ENCODE measurements at regions not wholly inside any gene's neighbourhood (a gene's known extent, or its start where the extent isn't known, plus 50 kb on each side); places are given as distances from the start of the nearest gene placed in this dataset.

- Histone ChIP-seq H3K4me1 (replicated peaks) (no peaks in the 10 kb centered on the region), H3K9me3 (no peaks in the 10 kb centered on the region), H3K27ac (no peak overlapping the region), H3K27me3 (replicated peaks; ENCODE audit: insufficient read depth) (no peaks in the 10 kb centered on the region), H3K36me3 (no peaks in the 10 kb centered on the region), H3K4me3 (no peak overlapping the region)
- peak; percentile 78 for TF ChIP-seq POLR2AphosphoS5 (IDR thresholded peaks at IDR 0.05)
- TF ChIP-seq POLR2A (IDR thresholded peaks at IDR 0.05), result no peak
- 17% methylated on average over 2 of the region's 2 CpGs for WGBS
- peak; percentile 48 for DNase-seq (ENCODE audit: low spot score)
- intact Hi-C loops (cut with DNase I), result loop anchor here (5.0 kb wide), 1 partner anchor 207 kb away; no protein-coding TSS in a partner anchor
Measured at GRCh38 chr3:30309961-30310954, 296.1 kb upstream of the TGFBR2 start.

- no peaks in the 10 kb centered on the region for H3K4me1 ChIP-seq (replicated peaks)
- DNase-seq (ENCODE audit: low spot score), result peak; percentile 38
- H3K9me3 ChIP-seq, result no peaks in the 10 kb centered on the region
- H3K27ac ChIP-seq, result no peak overlapping the region
- intact Hi-C loops (cut with DNase I), result no loop called here
- TF ChIP-seq POLR2AphosphoS5 (IDR thresholded peaks at IDR 0.05), result no peak
- TF ChIP-seq CTCF (IDR thresholded peaks at IDR 0.05), result no peak
- no peak for TF ChIP-seq POLR2A (IDR thresholded peaks at IDR 0.05)
- no peaks in the 10 kb centered on the region for H3K36me3 ChIP-seq
- 56% methylated on average over 4 of the region's 4 CpGs for WGBS
- H3K27me3 ChIP-seq (replicated peaks; ENCODE audit: insufficient read depth), result no peaks in the 10 kb centered on the region
- no peak overlapping the region for H3K4me3 ChIP-seq
Measured at GRCh38 chr3:30311781-30312180, 294.6 kb upstream of the TGFBR2 start.

GRCh38 chr3:30313840-30314239, 292.6 kb upstream of the TGFBR2 start:
- intact Hi-C loops (cut with DNase I), result no loop called here
- Histone ChIP-seq H3K4me3 (no peak overlapping the region), H3K27ac (no peak overlapping the region), H3K9me3 (no peaks in the 10 kb centered on the region), H3K36me3 (no peaks in the 10 kb centered on the region), H3K4me1 (replicated peaks) (no peaks in the 10 kb centered on the region), H3K27me3 (replicated peaks; ENCODE audit: insufficient read depth) (no peaks in the 10 kb centered on the region)
- no peak for DNase-seq (ENCODE audit: low spot score)
- TF ChIP-seq POLR2A (IDR thresholded peaks at IDR 0.05) (no peak), POLR2AphosphoS5 (IDR thresholded peaks at IDR 0.05) (no peak), CTCF (IDR thresholded peaks at IDR 0.05) (no peak)
- WGBS, result 100% methylated on average over 2 of the region's 2 CpGs

GRCh38 chr3:30314757-30315325, 291.6 kb upstream of the TGFBR2 start:
- DNase-seq (ENCODE audit: low spot score), result no peak
- intact Hi-C loops (cut with DNase I), result no loop called here
- Histone ChIP-seq H3K27ac (no peak overlapping the region), H3K4me3 (no peak overlapping the region), H3K4me1 (replicated peaks) (no peaks in the 10 kb centered on the region), H3K27me3 (replicated peaks; ENCODE audit: insufficient read depth) (no peaks in the 10 kb centered on the region), H3K36me3 (no peaks in the 10 kb centered on the region), H3K9me3 (no peaks in the 10 kb centered on the region)
- WGBS, result 90% methylated on average over 3 of the region's 3 CpGs
- no peak for TF ChIP-seq CTCF (IDR thresholded peaks at IDR 0.05)
- no peak for TF ChIP-seq POLR2AphosphoS5 (IDR thresholded peaks at IDR 0.05)
- no peak for TF ChIP-seq POLR2A (IDR thresholded peaks at IDR 0.05)

GRCh38 chr3:30315447-30315846, 291.0 kb upstream of the TGFBR2 start:
- no peaks in the 10 kb centered on the region for H3K9me3 ChIP-seq
- H3K4me3 ChIP-seq, result no peak overlapping the region
- TF ChIP-seq CTCF (IDR thresholded peaks at IDR 0.05), result no peak
- no peaks in the 10 kb centered on the region for H3K36me3 ChIP-seq
- no peak overlapping the region for H3K27ac ChIP-seq
- intact Hi-C loops (cut with DNase I), result no loop called here
- 77% methylated on average over 3 of the region's 3 CpGs for WGBS
- H3K27me3 ChIP-seq (replicated peaks; ENCODE audit: insufficient read depth), result no peaks in the 10 kb centered on the region
- H3K4me1 ChIP-seq (replicated peaks), result no peaks in the 10 kb centered on the region
- DNase-seq (ENCODE audit: low spot score), result no peak
